ENCODE measurements at regions not wholly inside any gene's neighbourhood (a gene's known extent, or its start where the extent isn't known, plus 50 kb on each side); places are given as distances from the start of the nearest gene placed in this dataset.

- no peak for TF ChIP-seq CTCF (IDR thresholded peaks at IDR 0.05; ENCODE audit: low read depth, low read length, poor library complexity, severe bottlenecking)
- TF ChIP-seq EZH2phosphoT487 (IDR thresholded peaks at IDR 0.05; ENCODE audit: borderline replicate concordance, low read length) = no peak
These were observed 317.6 kb upstream of the PIK3R1 start for GRCh38 chr5:67897980-67898379.

Data from DOHH2 (cell line).